ENCODE measurements at regions not wholly inside any gene's neighbourhood (a gene's known extent, or its start where the extent isn't known, plus 50 kb on each side); places are given as distances from the start of the nearest gene placed in this dataset.

DNA sequence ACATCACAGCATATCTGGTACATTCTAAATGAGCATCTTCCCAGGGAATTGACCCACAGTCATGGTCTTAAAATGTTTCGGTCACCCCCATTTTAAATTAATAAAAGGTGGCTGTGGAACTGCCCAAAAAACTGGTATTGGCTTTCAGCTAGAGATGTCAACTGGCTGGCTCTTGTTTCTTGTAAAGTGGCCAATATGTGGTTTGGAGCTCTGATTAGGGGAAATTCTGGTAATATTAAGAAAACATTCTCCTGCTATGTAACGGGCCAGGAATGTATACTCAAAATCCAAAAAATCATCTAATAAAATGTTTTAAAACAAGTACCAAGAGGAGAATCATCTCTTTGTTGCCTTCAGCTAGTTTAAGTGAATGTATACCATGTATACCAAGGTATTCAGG lies 62.0 kb upstream of the VCX2 start:
- Histone ChIP-seq H3K4ac (ENCODE audit: low read depth, low read length) (no peak overlapping the region), H3K23ac (ENCODE audit: insufficient read length, low read depth, low read length) (no peak overlapping the region), H2BK5ac (ENCODE audit: insufficient read length, low read length) (no peak overlapping the region), H3K27ac (ENCODE audit: insufficient read length, low read depth, low read length) (no peak overlapping the region), H2BK15ac (ENCODE audit: low read depth, low read length) (no peak overlapping the region), H2BK20ac (ENCODE audit: low read depth, low read length, poor library complexity, severe bottlenecking) (no peak overlapping the region), H3K9ac (ENCODE audit: extremely low read depth, insufficient read length, low read length) (no peak overlapping the region), H3T11ph (ENCODE audit: low read length) (no peak overlapping the region), H3K4me2 (ENCODE audit: insufficient read depth, insufficient read length, low read length) (no peak overlapping the region), H3K18ac (ENCODE audit: insufficient read length, low read depth, low read length) (no peak overlapping the region), H3K14ac (ENCODE audit: insufficient read depth, low read length) (no peak overlapping the region), H2BK12ac (ENCODE audit: insufficient read length, low read depth, low read length) (no peak overlapping the region), H4K20me1 (ENCODE audit: control insufficient read depth, insufficient read depth, insufficient read length) (no peaks in the 10 kb centered on the region), H4K91ac (ENCODE audit: insufficient read length, low read depth, low read length) (no peak overlapping the region), H3K79me2 (ENCODE audit: insufficient read depth, low read length) (no peaks in the 10 kb centered on the region), H2BK120ac (ENCODE audit: low read depth, low read length, poor library complexity, severe bottlenecking) (no peak overlapping the region), H3K9me3 (ENCODE audit: control insufficient read depth, low read depth, low read length) (no peaks in the 10 kb centered on the region), H3K4me1 (ENCODE audit: insufficient read depth, low read length) (no peaks in the 10 kb centered on the region), H3K79me1 (ENCODE audit: insufficient read depth, low read depth, low read length, poor library complexity, severe bottlenecking) (no peaks in the 10 kb centered on the region), H2AK5ac (ENCODE audit: insufficient read length, low read length) (no peak overlapping the region), H3K23me2 (ENCODE audit: insufficient read length, low read depth, low read length, poor library complexity, severe bottlenecking) (no peaks in the 10 kb centered on the region), H4K5ac (ENCODE audit: insufficient read length, low read depth, low read length) (no peak overlapping the region), H4K8ac (replicated peaks; ENCODE audit: insufficient read length, low read depth, low read length) (no peak overlapping the region), H3K27me3 (ENCODE audit: insufficient read depth, low read length) (no peaks in the 10 kb centered on the region; the same call in 1 of the 2 replicates), H2AFZ (ENCODE audit: low read length) (no peak overlapping the region), H3K56ac (ENCODE audit: insufficient read length, low read depth, low read length) (no peak overlapping the region)
- no peak for DNase-seq
- no peak overlapping the region for H3K4me3 Mint-ChIP-seq
- no peak overlapping the region for H3K27ac Mint-ChIP-seq
- H3K4me1 Mint-ChIP-seq: no peaks in the 10 kb centered on the region
- H3K36me3 Mint-ChIP-seq (ENCODE audit: insufficient read depth in 1 of 3, low read depth in 3 of 3): no peaks in the 10 kb centered on the region
- H3K9me3 Mint-ChIP-seq: no peaks in the 10 kb centered on the region
- no CpG with 5 or more reads among the region's 2 CpGs for WGBS (ENCODE audit: extremely low coverage, insufficient read length, low lambda C conversion rate)
- TF ChIP-seq, protein P1, sequence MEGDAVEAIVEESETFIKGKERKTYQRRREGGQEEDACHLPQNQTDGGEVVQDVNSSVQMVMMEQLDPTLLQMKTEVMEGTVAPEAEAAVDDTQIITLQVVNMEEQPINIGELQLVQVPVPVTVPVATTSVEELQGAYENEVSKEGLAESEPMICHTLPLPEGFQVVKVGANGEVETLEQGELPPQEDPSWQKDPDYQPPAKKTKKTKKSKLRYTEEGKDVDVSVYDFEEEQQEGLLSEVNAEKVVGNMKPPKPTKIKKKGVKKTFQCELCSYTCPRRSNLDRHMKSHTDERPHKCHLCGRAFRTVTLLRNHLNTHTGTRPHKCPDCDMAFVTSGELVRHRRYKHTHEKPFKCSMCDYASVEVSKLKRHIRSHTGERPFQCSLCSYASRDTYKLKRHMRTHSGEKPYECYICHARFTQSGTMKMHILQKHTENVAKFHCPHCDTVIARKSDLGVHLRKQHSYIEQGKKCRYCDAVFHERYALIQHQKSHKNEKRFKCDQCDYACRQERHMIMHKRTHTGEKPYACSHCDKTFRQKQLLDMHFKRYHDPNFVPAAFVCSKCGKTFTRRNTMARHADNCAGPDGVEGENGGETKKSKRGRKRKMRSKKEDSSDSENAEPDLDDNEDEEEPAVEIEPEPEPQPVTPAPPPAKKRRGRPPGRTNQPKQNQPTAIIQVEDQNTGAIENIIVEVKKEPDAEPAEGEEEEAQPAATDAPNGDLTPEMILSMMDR (conservative IDR thresholded peaks at IDR 0.05): no peak
- H3K27me3 Mint-ChIP-seq (ENCODE audit: low read depth): no peaks in the 10 kb centered on the region

Measured in H9 (cell line).